Glomerular visceral epithelial cell (primary cell): ENCODE measurements at regions not wholly inside any gene's neighbourhood (a gene's known extent, or its start where the extent isn't known, plus 50 kb on each side); places are given as distances from the start of the nearest gene placed in this dataset.
"Not testable (repeated sequence)": the region's sequence is repeated elsewhere in the genome, so short reads cannot be mapped to it uniquely, and the experiment has no call there.

ENCODE experiments used
- DNase-seq: peaks from one replicate; pipeline ENCODE4 v3.0.0-alpha.2; 2016; ENCODE audit errors: extremely low spot score

- no peak for DNase-seq
Observed at GRCh38 chr2:172287190-172287589, 140.2 kb upstream of the ITGA6 start.

- DNase-seq: no peak
Observed at GRCh38 chr2:172287605-172288315, 139.6 kb upstream of the ITGA6 start.

DNA sequence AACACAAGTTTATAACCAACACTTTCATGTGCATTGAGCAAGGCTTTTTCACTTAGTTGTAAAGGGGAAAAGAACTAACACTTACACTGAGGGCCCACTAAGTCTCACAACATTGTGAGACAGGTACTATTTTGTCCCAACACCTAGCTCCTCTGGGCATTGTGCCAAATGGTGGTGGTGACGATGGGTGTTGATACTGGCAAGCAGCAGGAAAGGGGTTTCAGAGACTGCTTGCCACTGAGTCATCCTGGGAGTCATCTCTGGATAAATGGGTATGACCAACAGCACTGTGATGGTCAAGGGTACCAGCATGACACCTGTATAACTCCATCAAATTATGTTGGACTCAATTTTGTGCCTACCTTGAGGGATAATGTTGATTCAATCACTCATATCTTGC lies 138.8 kb upstream of the ITGA6 start:
- peak; percentile 57 for DNase-seq

DNA sequence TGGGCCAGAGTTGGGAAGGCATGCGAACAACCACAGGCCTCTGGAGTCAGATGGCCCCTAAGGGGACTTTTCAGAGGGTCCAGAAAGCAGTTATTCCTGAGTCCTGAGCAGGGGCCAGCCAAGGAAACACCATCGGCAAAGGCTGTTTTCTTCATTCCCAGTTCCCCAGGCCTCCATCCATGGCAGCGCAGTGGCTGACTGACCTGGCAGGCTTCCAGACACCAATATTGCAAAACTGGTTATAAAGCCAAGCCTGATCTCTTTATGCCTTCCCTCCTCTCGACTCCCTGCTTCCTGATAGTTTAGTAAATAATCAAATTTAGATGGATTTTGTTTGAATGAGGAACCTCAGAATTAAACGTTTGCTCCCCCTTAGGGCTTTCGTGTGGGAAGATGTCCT lies 133.4 kb upstream of the ITGA6 start:
- DNase-seq: no peak

DNA sequence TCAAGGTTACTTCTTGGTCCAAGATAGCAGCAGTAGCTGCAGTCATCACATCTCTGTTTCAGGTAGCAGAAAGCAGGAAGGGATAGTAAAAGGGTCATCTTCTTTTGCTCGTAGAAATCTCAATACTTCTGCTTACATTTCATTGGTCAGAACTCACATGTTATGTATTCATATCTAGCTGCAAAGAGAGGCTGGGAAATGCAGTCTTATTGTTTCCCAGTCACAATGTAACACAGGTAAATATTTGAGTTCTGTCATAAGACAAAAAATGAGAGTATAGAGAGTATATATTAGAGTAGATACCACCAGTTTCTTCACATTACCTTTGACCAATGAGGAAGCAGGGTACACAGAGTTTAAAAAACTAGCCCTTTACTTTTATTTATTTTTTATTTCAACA lies 132.4 kb upstream of the ITGA6 start:
- no peak for DNase-seq

DNA sequence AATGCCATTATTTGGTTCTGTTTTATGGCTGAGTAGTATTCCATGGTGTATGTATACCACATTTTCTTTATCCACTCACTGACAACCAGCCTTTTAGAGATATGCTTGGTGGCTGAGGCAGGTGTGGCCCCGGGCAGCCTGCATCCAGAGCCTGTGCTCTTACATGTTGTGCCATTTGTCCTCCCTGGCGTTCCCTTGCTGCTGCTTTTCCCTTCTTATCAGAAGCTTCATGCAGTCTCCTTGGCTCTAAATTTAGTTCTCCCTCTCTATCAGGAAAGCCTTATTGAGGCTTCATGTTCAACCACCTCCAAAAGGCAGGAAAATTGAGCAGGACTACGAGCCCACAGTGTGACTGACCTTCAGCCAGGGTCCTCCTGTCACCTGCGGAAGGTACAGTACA lies 131.7 kb upstream of the ITGA6 start:
- DNase-seq: no peak

GRCh38 chr2:172296267-172297046 lies 130.9 kb upstream of the ITGA6 start:
- no peak for DNase-seq

DNA sequence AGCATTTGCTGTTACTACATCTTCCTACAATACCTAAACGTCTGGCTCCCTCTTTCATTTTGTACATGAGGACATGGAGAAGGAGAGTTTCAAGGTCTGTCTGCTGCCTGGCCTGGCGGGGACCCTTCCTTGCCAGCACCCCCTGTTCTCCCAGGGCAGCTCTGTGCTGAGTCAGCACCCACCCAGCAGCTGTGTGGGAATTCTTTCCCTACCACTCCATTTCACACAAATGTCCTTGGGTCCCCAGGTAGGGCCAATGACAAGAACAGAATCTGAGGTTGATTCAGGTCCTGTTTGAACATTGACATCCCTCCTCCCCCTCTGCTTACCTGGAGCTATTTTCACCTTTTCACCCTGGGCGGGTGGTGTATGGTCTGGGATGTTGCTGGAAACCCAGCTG lies 129.9 kb upstream of the ITGA6 start:
- DNase-seq: no peak

DNA sequence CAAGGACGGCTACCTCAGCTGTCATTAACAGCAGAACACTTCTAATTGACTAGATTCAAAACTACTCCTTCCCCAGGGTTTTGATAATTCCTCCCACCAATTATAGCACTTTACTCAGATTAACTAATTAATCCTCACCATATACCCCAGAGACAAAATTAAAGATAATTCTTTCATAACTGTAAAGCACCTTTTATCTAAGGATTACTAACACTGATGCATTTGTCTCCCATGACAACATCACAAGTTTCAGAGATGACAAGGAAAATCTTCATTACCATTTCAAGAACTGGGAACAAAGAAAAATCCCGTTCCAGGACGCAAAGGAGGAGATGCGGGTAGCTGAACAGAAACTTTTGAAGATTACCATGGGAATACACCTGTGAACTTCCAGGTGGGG lies 129.4 kb upstream of the ITGA6 start:
- no peak for DNase-seq

GRCh38 chr2:172299741-172300140 lies 127.6 kb upstream of the ITGA6 start:
- no peak for DNase-seq

DNA sequence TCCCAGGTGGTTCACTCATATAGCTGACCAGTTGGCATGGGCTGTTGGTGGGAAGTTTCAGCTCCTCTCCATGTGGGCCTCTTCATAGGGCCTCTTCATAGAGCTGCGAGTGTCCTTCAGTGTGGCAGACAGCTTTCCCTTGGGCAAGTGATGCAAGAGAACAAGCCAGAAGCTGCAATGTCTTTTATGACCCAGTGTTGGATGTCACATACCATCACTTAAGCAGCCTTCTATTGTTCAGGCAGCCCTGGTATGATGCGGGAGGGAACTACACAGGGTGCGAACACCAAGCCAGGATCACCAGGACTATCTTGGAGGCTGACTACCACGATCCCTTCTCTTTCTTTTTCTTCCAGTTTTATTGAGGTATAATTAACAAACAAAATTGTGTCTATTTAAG lies 126.5 kb upstream of the ITGA6 start:
- DNase-seq: no peak

DNA sequence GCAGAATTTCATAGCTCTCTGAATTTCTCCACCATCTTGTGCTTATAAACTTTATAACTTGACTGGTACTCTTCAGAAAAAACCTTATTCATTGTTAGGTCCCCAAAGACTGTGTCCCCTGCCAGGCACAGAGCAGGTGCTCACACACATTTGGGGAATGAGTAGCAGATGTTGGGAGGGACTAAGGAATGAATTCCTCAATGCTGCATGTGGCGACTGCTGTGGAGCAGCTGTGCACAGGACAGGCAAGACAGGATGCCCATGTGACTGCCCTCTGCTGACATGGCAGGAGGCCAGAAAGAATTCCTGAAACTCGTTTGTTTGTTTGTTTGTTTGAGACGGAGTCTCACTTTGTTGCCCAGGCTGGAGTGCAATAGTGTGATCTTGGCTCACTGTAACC lies 122.3 kb upstream of the ITGA6 start:
- DNase-seq: no peak

GRCh38 chr2:172307800-172308199 lies 119.6 kb upstream of the ITGA6 start:
- DNase-seq: peak; percentile 44

- DNase-seq: no peak
Observed at GRCh38 chr2:172308253-172308935, 119.0 kb upstream of the ITGA6 start.

DNA sequence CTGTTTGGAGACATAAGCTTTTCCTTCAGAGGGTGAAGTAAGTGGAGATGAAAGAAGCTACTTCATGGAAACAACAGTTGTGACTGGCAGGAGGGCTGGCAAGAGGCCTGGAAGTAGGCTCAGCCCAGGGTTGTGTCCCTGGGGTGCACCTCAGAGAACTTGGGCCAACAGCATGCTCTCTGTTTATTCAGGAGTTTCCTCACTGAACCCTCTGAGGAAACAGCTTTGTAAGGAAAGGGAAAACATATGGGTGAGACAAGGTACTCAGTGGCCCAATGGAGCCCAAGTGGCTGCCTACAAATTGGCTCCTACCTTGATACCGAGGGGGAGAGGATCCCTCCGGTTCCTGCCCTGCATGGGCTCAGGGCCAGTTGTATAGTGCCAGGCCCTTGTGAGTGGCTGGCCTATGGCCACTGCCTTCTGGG lies 115.5 kb upstream of the ITGA6 start:
- no peak for DNase-seq

GRCh38 chr2:172313715-172314341 lies 113.6 kb upstream of the ITGA6 start:
- no peak for DNase-seq

GRCh38 chr2:172315070-172315469 lies 112.3 kb upstream of the ITGA6 start:
- DNase-seq: not testable (repeated sequence)

GRCh38 chr2:172322049-172322448 lies 105.3 kb upstream of the ITGA6 start:
- DNase-seq: no peak

DNA sequence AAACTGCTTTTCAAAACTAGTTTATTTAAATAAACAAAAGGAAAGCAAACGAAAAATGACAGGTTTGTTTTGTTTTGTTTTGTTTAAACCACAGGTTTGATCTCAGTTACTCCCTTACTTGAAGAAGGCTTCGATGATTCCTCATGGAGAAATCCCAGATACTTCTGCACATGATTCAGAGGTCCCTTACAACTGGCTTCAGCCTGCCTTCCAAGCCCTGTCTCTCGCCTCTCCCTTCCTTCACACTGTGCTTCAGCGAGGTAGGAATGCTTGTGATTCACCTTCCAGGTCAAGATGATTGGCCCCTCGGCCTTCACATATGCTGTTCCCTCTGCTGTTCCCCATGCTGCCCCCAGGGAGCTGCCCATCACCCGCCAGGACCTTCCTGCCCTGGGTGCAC lies 104.1 kb upstream of the ITGA6 start:
- DNase-seq: peak; percentile 25

GRCh38 chr2:172323861-172324597 lies 103.4 kb upstream of the ITGA6 start:
- DNase-seq: peak; percentile 11

DNA sequence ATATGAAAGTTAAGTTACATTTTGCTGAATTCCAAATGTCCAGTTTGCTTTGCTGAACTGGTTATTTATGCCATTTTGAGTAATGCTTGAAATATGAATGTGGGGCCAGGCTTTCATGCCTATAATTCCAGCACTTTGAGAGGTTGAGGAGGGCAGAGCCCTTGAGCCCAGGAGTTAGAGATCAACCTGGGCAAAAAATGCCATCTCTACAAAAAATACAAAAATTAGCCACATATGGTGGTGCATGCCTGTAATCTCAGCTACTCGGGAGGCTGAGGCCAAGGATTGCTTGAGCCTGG lies 101.2 kb upstream of the ITGA6 start:
- DNase-seq: no peak
